HUES64 (cell line): ENCODE measurements at regions not wholly inside any gene's neighbourhood (a gene's known extent, or its start where the extent isn't known, plus 50 kb on each side); places are given as distances from the start of the nearest gene placed in this dataset.

ENCODE experiments used
- H3K27ac ChIP-seq: 2 replicates; pipeline ENCODE4 v1.7.0; 2013; ENCODE audit warnings: low read depth, low read length, inconsistent platforms
- H3K27me3 ChIP-seq: 2 replicates; pipeline ENCODE4 v1.6.1; 2013; ENCODE audit warnings: mild to moderate bottlenecking, low read length; ENCODE audit not compliant: insufficient read depth
- H3K36me3 ChIP-seq: 2 replicates; pipeline ENCODE4 v1.6.1; 2013; ENCODE audit warnings: mild to moderate bottlenecking, low read length; ENCODE audit not compliant: insufficient read depth
- H3K4me1 ChIP-seq: 2 replicates; pipeline ENCODE4 v1.6.1; 2013; ENCODE audit warnings: mild to moderate bottlenecking, low read length, moderate library complexity; ENCODE audit not compliant: insufficient read depth
- H3K4me3 ChIP-seq: 2 replicates; pipeline ENCODE4 v1.5.1; 2013; ENCODE audit warnings: mild to moderate bottlenecking, low read length, moderate library complexity
- H3K9ac ChIP-seq: 2 replicates; pipeline ENCODE4 v1.6.1; 2013; ENCODE audit warnings: mild to moderate bottlenecking, low read depth, low read length
- H3K9me3 ChIP-seq: 2 replicates; pipeline ENCODE4 v1.6.1; 2013; ENCODE audit warnings: low read depth, low read length; ENCODE audit not compliant: insufficient read depth
- WGBS: fragments of 150-250, 120-280 bp; methylation state at CpG from one replicate; pipeline ENCODE4 v1.1.7; 2013; ENCODE audit warnings: missing lambda C conversion rate; 5-methylcytosine and 5-hydroxymethylcytosine counted together

DNA sequence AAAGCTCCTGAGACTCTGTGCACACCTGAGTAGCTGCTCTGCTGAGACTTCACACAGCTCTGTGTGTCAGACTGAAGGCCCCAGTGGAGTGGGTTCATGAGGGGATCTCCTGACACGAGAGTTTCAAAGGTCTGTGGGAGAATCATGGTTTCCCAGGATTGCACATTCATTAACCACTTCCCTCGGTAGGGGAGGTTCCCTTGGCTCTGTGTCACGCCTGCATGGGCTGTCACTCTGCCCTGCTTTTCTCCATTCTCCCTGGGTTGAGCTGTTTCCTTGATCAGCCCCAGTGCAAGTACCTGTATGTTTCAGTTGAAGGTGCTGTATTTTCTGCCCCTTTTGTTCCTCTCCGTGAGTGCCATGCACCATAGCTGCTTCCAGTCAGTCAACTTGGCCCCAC is 236.9 kb downstream of the EPM2A start:
- Histone ChIP-seq H3K9me3 (no peaks in the 10 kb centered on the region), H3K36me3 (no peaks in the 10 kb centered on the region), H3K9ac (no peak overlapping the region), H3K27me3 (no peaks in the 10 kb centered on the region), H3K27ac (no peak overlapping the region), H3K4me1 (no peaks in the 10 kb centered on the region), H3K4me3 (no peak overlapping the region)
- WGBS = 92% methylated on average over 4 of the region's 4 CpGs

DNA sequence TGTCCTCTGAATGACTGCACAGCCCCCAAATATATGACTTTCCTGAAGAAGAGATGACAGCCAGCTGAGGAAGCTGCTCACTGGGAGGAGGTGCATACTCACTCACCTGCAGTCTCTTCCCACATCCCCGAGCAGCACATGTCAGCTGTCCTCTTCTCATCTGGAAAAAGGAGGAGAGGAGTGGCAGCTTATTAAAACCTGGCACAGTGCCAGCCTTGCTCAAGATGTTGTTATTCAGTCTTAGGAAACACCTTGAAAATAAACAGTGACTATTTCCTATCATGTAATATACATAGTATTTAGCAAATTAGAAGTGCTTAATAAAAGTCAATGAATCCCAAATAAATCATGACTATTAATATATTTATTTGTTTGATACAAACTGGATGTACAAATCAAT is 232.9 kb downstream of the EPM2A start:
- Histone ChIP-seq H3K9ac (no peak overlapping the region), H3K4me3 (no peak overlapping the region), H3K9me3 (no peaks in the 10 kb centered on the region), H3K36me3 (no peaks in the 10 kb centered on the region), H3K27ac (no peak overlapping the region), H3K27me3 (no peaks in the 10 kb centered on the region), H3K4me1 (no peaks in the 10 kb centered on the region)
- 80% methylated on average over 1 of the region's 1 CpG for WGBS

DNA sequence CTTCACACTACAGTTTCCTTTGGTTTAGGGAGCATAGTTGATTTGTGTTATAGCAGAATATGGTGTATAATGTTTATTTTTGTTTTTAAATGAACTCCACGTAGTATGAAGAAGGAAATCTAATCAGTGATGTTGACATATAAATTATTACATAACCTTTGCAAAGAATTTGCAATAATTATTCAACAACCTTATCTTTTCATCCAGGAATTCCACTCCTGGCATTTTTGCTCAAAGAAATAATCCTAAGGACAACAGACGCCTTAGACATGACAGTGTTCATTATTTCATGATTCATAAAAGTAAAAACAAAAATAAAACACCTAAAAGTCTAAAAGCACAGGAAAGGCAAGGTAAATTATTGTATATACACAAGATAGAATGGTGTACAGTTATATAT is 229.2 kb downstream of the EPM2A start:
- no peaks in the 10 kb centered on the region for H3K36me3 ChIP-seq
- peaks cover 12% of the 10 kb centered on the region; the same call in 1 of the 2 replicates for H3K9me3 ChIP-seq
- H3K4me1 ChIP-seq = peaks cover 3% of the 10 kb centered on the region; the same call in 1 of the 2 replicates
- no peak overlapping the region for H3K27ac ChIP-seq
- no peak overlapping the region for H3K4me3 ChIP-seq
- no peak overlapping the region for H3K9ac ChIP-seq
- WGBS = 40% methylated on average over 2 of the region's 2 CpGs
- no peaks in the 10 kb centered on the region for H3K27me3 ChIP-seq

DNA sequence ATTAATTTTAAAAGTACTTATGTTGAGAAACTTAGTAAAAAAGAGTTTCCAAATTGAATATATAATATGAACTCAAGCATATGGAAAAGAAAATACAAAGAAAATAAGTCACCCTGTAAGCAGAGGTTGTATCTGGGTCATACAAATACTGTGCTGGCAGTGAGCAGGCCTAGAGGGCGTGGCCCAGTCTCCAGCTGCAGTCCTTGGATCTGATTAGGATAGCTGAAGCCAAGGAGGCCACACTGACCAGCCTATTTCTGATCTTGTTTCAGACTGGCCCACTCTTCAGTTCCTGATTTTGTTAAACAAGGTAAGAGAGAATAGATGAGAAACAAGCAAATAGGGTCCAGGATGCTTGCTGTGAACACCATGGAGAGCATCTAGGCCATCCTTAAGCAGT is 228.8 kb downstream of the EPM2A start:
- WGBS = 91% methylated on average over 1 of the region's 1 CpG
- Histone ChIP-seq H3K4me3 (no peak overlapping the region), H3K4me1 (peaks cover 3% of the 10 kb centered on the region; the same call in 1 of the 2 replicates), H3K9me3 (peaks cover 12% of the 10 kb centered on the region; the same call in 1 of the 2 replicates), H3K27ac (no peak overlapping the region), H3K9ac (no peak overlapping the region), H3K36me3 (no peaks in the 10 kb centered on the region), H3K27me3 (no peaks in the 10 kb centered on the region)

DNA sequence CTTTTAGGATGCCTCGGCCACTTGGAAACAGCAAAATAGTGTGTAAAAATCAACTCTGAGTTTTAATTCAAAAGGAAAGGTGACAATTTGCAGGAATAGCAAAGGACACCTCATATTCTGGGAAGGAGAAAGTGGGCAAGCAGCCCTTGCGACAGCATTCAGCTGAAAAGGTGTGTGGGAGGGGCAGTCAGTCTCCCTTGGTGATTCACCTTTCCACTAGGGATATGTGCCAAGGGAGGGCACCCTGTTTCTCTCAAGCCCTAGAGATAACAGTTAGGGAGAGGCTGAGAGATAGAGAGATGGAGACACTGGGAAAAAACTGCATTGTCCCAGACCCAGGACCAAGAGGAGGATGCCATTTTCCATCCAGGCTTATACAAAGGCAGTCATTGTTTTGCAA is 228.1 kb downstream of the EPM2A start:
- Histone ChIP-seq H3K9me3 (peaks cover 12% of the 10 kb centered on the region; the same call in 1 of the 2 replicates), H3K4me1 (peaks cover 3% of the 10 kb centered on the region; the same call in 1 of the 2 replicates), H3K4me3 (no peak overlapping the region), H3K9ac (no peak overlapping the region), H3K27me3 (no peaks in the 10 kb centered on the region), H3K36me3 (no peaks in the 10 kb centered on the region), H3K27ac (no peak overlapping the region)
- 90% methylated on average over 2 of the region's 2 CpGs for WGBS

DNA sequence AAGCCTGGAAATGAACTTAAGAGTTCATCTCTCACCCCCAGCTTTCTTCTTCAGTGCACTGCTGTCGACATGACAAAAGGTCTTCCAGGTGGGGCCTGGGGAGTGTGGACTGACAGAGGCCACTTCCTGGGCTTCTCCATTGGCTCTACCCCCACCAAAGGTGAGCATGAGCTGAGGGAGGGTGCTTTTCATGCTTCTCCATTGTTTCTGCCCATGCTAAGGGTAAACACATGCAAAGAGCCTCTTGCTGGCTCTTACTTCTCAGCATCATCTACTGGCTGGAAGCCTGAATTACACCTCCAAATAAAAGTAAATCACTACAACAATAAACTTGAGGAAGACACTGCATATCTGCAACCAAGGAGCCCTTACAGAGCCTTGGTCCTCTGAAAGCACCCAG is 227.2 kb downstream of the EPM2A start:
- 70% methylated on average over 1 of the region's 1 CpG for WGBS
- peaks cover 12% of the 10 kb centered on the region; the same call in 1 of the 2 replicates for H3K9me3 ChIP-seq
- no peak overlapping the region for H3K4me3 ChIP-seq
- H3K27ac ChIP-seq = no peak overlapping the region
- H3K27me3 ChIP-seq = no peaks in the 10 kb centered on the region
- no peak overlapping the region for H3K9ac ChIP-seq
- H3K4me1 ChIP-seq = peaks cover 3% of the 10 kb centered on the region; the same call in 1 of the 2 replicates
- no peaks in the 10 kb centered on the region for H3K36me3 ChIP-seq

DNA sequence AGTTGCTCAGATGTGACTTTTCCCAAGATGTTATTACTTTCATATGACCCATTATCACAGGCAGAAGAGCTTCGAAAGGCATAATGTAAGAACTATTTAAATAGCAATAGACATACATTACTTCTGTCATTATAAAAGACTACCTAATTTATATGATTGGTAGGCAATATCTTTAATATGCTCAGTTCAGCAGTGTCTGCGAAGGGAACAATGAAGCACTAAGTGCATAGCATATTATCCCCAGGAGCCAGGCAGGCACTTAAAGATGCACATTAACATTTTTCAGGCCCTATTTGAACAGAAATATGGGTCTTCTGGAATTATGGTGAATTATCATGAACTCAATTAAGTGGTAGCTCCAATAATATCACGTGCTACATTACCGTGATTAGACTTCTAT is 217.8 kb downstream of the EPM2A start:
- Histone ChIP-seq H3K4me3 (no peak overlapping the region), H3K9me3 (no peaks in the 10 kb centered on the region), H3K36me3 (no peaks in the 10 kb centered on the region), H3K27me3 (no peaks in the 10 kb centered on the region), H3K4me1 (no peaks in the 10 kb centered on the region), H3K27ac (no peak overlapping the region), H3K9ac (no peak overlapping the region)
- WGBS = 96% methylated on average over 3 of the region's 4 CpGs

DNA sequence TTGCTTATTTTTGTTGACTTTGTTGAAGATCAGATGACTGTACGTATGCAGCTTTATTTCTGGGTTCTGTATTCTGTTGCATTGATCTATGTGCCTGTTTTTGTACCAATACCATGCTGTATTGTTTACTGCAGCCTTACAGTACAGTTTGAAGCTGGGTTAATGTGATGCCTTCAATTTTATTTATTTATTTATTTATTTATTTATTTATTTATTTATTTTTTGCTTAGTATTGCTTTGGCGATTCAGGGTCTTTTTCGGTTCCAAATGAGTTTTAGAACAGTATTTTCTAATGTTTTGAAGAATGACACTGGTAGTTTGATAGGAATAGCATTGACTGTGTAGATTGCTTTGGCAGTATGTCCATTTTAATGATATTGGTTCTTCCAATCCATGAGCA is 210.3 kb downstream of the EPM2A start:
- Histone ChIP-seq H3K4me3 (no peak overlapping the region), H3K27ac (no peak overlapping the region), H3K9me3 (peaks cover 6% of the 10 kb centered on the region; the same call in 1 of the 2 replicates), H3K27me3 (no peaks in the 10 kb centered on the region; the same call in 1 of the 2 replicates), H3K9ac (no peak overlapping the region), H3K36me3 (no peaks in the 10 kb centered on the region), H3K4me1 (peaks cover 10% of the 10 kb centered on the region)
- 94% methylated on average over 3 of the region's 3 CpGs for WGBS

DNA sequence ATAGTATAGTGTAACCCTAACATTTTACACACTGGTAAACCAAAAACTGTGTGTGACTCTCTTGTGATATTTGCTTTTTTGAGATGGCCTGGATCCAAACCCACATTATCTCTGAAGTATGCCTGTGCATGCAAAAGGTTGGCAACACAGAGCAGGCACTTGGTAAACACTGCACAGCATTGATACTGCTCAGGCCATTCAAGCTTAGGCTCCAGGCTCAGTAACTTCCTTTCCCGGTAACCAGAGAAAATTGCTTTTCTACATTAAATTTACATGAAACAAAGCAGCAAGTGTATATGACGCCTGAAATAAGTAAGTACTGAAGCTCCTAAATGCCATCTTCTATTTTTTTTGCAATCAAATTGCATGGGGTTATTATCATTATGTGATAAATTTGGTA is 205.7 kb downstream of the EPM2A start:
- no peak overlapping the region for H3K4me3 ChIP-seq
- H3K9me3 ChIP-seq = peaks cover 2% of the 10 kb centered on the region; the same call in 1 of the 2 replicates
- H3K4me1 ChIP-seq = peaks cover 42% of the 10 kb centered on the region
- H3K9ac ChIP-seq = no peak overlapping the region
- H3K27me3 ChIP-seq = peaks cover 21% of the 10 kb centered on the region
- WGBS = 100% methylated on average over 1 of the region's 2 CpGs
- H3K36me3 ChIP-seq = no peaks in the 10 kb centered on the region
- H3K27ac ChIP-seq = no peak overlapping the region

DNA sequence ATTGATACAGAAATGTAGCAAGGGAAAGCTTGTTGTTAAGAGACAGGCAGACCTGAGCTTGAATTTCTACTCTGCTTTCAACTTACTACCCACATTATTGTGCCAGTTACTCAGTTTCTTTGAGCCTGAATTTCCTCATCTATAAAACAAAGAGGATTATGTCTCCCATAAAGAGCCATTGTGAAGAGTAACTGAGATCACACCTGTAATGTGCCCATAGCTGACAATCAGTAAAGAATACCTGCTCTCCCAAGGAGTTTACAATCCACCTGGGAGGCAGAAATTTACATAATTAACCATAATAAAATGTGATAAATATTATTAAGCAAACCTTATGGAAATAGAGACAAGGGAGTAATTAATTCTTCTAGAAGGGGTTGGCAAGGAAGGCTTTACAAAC is 204.9 kb downstream of the EPM2A start:
- Histone ChIP-seq H3K36me3 (no peaks in the 10 kb centered on the region), H3K4me1 (peaks cover 42% of the 10 kb centered on the region), H3K4me3 (no peak overlapping the region), H3K27ac (no peak overlapping the region; the same call in 1 of the 2 replicates), H3K9me3 (no peaks in the 10 kb centered on the region), H3K9ac (no peak overlapping the region), H3K27me3 (peaks cover 22% of the 10 kb centered on the region)

DNA sequence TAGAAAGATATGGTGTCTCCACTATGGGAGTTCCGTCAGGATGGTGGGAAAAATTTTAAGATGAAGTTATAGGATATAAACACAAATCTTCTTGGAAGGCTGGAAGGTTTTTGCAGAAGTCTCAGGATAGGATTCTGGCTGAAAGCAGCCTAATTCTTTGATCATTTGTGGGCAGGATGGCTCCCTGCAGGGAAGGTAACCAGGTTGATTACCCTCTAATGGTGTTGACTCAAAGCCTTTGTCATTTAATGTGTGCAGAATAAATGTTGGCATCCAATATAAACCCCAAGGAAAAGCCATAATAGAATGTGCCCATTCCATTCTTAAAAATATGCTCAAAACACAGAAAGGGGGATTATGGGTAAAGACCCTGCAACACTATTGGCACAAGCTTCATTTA is 204.3 kb downstream of the EPM2A start:
- Histone ChIP-seq H3K4me1 (peaks cover 42% of the 10 kb centered on the region), H3K27ac (no peak overlapping the region), H3K9ac (no peak overlapping the region), H3K27me3 (peaks cover 22% of the 10 kb centered on the region), H3K36me3 (no peaks in the 10 kb centered on the region), H3K9me3 (no peaks in the 10 kb centered on the region), H3K4me3 (no peak overlapping the region)
- 48% methylated on average over 1 of the region's 1 CpG for WGBS

DNA sequence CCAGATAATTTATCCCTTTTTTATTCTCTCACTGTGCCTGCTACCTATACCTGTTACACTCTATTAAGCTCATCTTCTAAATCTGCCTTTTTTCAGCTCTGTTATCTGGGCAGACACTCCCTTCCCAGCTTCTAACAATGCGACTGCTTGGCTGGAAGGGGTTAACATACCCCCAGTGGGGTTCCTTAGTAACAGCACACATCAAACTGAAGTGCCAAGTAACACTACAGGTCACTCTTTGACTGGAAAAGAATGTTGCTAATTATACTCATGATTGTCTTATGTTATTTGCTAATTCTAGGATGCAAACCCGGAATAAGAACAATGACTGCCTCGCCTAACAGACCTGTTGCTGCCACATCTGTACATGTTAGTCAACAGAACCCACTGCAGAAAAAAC is 203.5 kb downstream of the EPM2A start:
- H3K36me3 ChIP-seq = no peaks in the 10 kb centered on the region
- peaks cover 22% of the 10 kb centered on the region for H3K27me3 ChIP-seq
- H3K27ac ChIP-seq = no peak overlapping the region; the same call in 1 of the 2 replicates
- WGBS = 5% methylated on average over 1 of the region's 3 CpGs
- H3K4me3 ChIP-seq = peak overlapping the region; percentile 41
- no peak overlapping the region for H3K9ac ChIP-seq
- H3K4me1 ChIP-seq = peaks cover 42% of the 10 kb centered on the region
- no peaks in the 10 kb centered on the region for H3K9me3 ChIP-seq
